ENCODE measurements at regions not wholly inside any gene's neighbourhood (a gene's known extent, or its start where the extent isn't known, plus 50 kb on each side); places are given as distances from the start of the nearest gene placed in this dataset.

DNA sequence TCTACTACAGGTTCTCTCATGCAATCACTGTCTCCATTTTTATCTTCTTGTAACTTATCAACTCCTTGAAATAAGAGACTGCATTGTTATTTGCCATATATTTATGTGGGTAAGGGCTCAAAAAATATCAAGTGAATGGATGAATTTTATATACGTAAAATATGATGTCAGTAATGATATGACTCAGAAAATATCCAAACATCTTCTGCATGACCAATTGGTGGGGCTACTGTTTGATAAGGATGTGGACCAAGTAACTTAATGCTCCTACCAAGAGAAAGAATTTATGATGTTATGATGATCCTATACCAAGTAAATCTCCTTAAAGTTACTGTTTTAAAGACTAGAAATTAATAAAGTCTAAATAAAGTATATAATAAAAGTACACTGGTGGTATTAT, 103.7 kb downstream of the OGFRL1 start:
- WGBS, 3 donors, result 74 to 91% (median 87%) methylated on average over 1 of the region's 1 CpG
- H3K4me1 ChIP-seq (ENCODE audit: control insufficient read depth in 3 of 3, insufficient read depth in 2 of 3, low read depth in 1 of 3, low read length in 2 of 3), result peaks cover 0 to 13% (median 6%) of the 10 kb centered on the region in 3 donors

DNA sequence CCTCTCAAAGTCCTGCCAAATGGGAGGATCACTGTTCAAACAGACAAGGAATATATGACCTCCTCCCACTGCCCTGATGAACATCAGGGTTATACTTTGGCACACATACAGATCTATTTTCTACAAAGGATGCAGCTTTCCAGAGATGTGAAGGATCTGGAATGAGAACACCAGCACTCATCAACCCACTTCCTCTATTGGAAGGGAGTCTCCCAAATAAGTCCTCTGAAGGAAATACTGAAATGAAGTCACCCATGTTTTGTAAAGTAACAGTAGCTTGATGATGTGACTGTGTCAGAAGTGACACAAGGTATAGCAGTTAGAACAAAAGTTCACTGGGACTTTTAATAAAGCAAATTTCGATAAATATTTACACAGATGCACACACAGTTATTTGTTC, 104.9 kb downstream of the OGFRL1 start:
- FAIRE-seq (no peak), DNase-seq (no peak)
- Histone ChIP-seq H3K27ac (ENCODE audit: low read depth in 1 of 3, low read length in 2 of 3) (no peak overlapping the region), H3K4me3 (ENCODE audit: low read depth in 1 of 3, low read length in 3 of 3) (no peak overlapping the region), H3K9me3 (ENCODE audit: control insufficient read depth in 2 of 2, insufficient read depth in 1 of 2, low read depth in 1 of 2, low read length in 1 of 2) (no peaks in the 10 kb centered on the region), H3K27me3 (ENCODE audit: control insufficient read depth in 3 of 3, insufficient read depth in 3 of 3, low read length in 3 of 3) (no peaks in the 10 kb centered on the region), H3K4me1 (ENCODE audit: control insufficient read depth in 3 of 3, insufficient read depth in 2 of 3, low read depth in 1 of 3, low read length in 2 of 3) (peaks cover 0 to 8% (median 6%) of the 10 kb centered on the region in 3 donors), H3K36me3 (ENCODE audit: control insufficient read depth in 3 of 3, insufficient read depth in 2 of 3, low read depth in 1 of 3, low read length in 3 of 3) (no peaks in the 10 kb centered on the region)
- 27 to 61% (median 54%) methylated on average over 1 of the region's 1 CpG for WGBS, 3 donors

More for the DNA sequence above, 103.7 kb downstream of the OGFRL1 start:
- DNase-seq (no peak), FAIRE-seq (no peak)
- Histone ChIP-seq H3K27me3 (ENCODE audit: control insufficient read depth in 3 of 3, insufficient read depth in 3 of 3, low read length in 3 of 3) (no peaks in the 10 kb centered on the region), H3K4me3 (ENCODE audit: low read depth in 1 of 3, low read length in 3 of 3) (no peak overlapping the region), H3K27ac (ENCODE audit: low read depth in 1 of 3, low read length in 2 of 3) (no peak overlapping the region), H3K36me3 (ENCODE audit: control insufficient read depth in 3 of 3, insufficient read depth in 2 of 3, low read depth in 1 of 3, low read length in 3 of 3) (no peaks in the 10 kb centered on the region), H3K9me3 (ENCODE audit: control insufficient read depth in 2 of 2, insufficient read depth in 1 of 2, low read depth in 1 of 2, low read length in 1 of 2) (no peaks in the 10 kb centered on the region)

- H3K27me3 ChIP-seq (ENCODE audit: control insufficient read depth in 3 of 3, insufficient read depth in 3 of 3, low read length in 3 of 3), result no peaks in the 10 kb centered on the region
- no peaks in the 10 kb centered on the region for H3K9me3 ChIP-seq (ENCODE audit: control insufficient read depth in 2 of 2, insufficient read depth in 1 of 2, low read depth in 1 of 2, low read length in 1 of 2)
- H3K4me1 ChIP-seq (ENCODE audit: control insufficient read depth in 3 of 3, insufficient read depth in 2 of 3, low read depth in 1 of 3, low read length in 2 of 3), result peaks cover 0 to 6% (median 6%) of the 10 kb centered on the region in 3 donors
- DNase-seq (no peak), FAIRE-seq (no peak)
- WGBS, 3 donors, result 62 to 86% (median 86%) methylated on average over 1 of the region's 1 CpG
- peak overlapping the region in 2 of 3 donors; percentile 7 to 66 for H3K27ac ChIP-seq (ENCODE audit: low read depth in 1 of 3, low read length in 2 of 3)
- H3K36me3 ChIP-seq (ENCODE audit: control insufficient read depth in 3 of 3, insufficient read depth in 2 of 3, low read depth in 1 of 3, low read length in 3 of 3), result no peaks in the 10 kb centered on the region
- no peak overlapping the region for H3K4me3 ChIP-seq (ENCODE audit: low read depth in 1 of 3, low read length in 3 of 3)
These were observed 105.4 kb downstream of the OGFRL1 start for GRCh38 chr6:71393981-71394432.

GRCh38 chr6:71394926-71395325, 106.3 kb downstream of the OGFRL1 start:
- no peak for FAIRE-seq

DNA sequence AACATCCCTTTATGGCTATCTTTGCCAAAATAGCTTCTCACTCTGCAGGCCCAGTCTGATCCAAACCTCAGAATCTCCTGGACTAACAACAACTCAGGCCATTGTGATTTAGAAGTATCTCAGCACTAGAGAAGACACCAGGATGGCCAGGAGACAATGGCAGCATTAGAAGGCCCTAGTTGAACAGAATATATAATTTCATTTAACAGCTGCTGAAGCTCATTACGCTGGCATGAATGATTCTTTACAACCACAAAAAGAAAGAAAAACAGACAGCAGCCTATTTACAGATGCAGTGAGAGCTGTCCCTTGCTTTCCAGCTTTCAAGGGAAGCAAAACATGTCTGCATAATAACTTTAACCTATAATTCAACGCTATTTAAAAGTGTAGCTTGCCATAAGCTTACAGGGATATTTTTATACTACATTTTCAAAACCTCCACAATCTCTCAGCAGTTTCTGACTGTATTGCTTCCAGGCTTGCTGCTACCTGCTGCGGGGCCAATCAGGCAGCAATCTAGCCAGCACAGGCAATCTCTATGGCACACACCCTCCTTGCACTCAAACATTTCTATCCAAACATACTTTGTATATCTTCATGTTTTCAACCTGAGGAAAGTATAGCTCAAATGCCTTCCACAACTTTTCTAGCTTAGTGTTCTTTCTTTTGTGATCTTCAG, 107.3 kb downstream of the OGFRL1 start:
- H3K36me3 ChIP-seq (ENCODE audit: control insufficient read depth in 3 of 3, insufficient read depth in 2 of 3, low read depth in 1 of 3, low read length in 3 of 3), result no peaks in the 10 kb centered on the region
- H3K27me3 ChIP-seq (ENCODE audit: control insufficient read depth in 3 of 3, insufficient read depth in 3 of 3, low read length in 3 of 3), result no peaks in the 10 kb centered on the region
- H3K9me3 ChIP-seq (ENCODE audit: control insufficient read depth in 2 of 2, insufficient read depth in 1 of 2, low read depth in 1 of 2, low read length in 1 of 2), result no peaks in the 10 kb centered on the region
- FAIRE-seq (no peak), DNase-seq (no peak)
- no peak overlapping the region for H3K4me3 ChIP-seq (ENCODE audit: low read depth in 1 of 3, low read length in 3 of 3)
- H3K27ac ChIP-seq (ENCODE audit: low read depth in 1 of 3, low read length in 2 of 3), result no peak overlapping the region
- WGBS, 3 donors, result 70 to 77% (median 75%) methylated on average over 3 of the region's 3 CpGs
- peaks cover 0 to 6% (median 0%) of the 10 kb centered on the region in 3 donors for H3K4me1 ChIP-seq (ENCODE audit: control insufficient read depth in 3 of 3, insufficient read depth in 2 of 3, low read depth in 1 of 3, low read length in 2 of 3)

More at GRCh38 chr6:71394926-71395325, 106.3 kb downstream of the OGFRL1 start:
- no peaks in the 10 kb centered on the region for H3K36me3 ChIP-seq (ENCODE audit: control insufficient read depth in 3 of 3, insufficient read depth in 2 of 3, low read depth in 1 of 3, low read length in 3 of 3)
- peaks cover 0 to 6% (median 0%) of the 10 kb centered on the region in 3 donors for H3K4me1 ChIP-seq (ENCODE audit: control insufficient read depth in 3 of 3, insufficient read depth in 2 of 3, low read depth in 1 of 3, low read length in 2 of 3)
- H3K27ac ChIP-seq (ENCODE audit: low read depth in 1 of 3, low read length in 2 of 3), result no peak overlapping the region
- no peaks in the 10 kb centered on the region for H3K27me3 ChIP-seq (ENCODE audit: control insufficient read depth in 3 of 3, insufficient read depth in 3 of 3, low read length in 3 of 3)
- 65 to 74% (median 66%) methylated on average over 2 of the region's 2 CpGs for WGBS, 3 donors
- no peak overlapping the region for H3K4me3 ChIP-seq (ENCODE audit: low read depth in 1 of 3, low read length in 3 of 3)
- H3K9me3 ChIP-seq (ENCODE audit: control insufficient read depth in 2 of 2, insufficient read depth in 1 of 2, low read depth in 1 of 2, low read length in 1 of 2), result no peaks in the 10 kb centered on the region
- DNase-seq, result no peak

GRCh38 chr6:71396410-71396801, 107.8 kb downstream of the OGFRL1 start:
- no peaks in the 10 kb centered on the region for H3K9me3 ChIP-seq (ENCODE audit: control insufficient read depth in 2 of 2, insufficient read depth in 1 of 2, low read depth in 1 of 2, low read length in 1 of 2)
- H3K27me3 ChIP-seq (ENCODE audit: control insufficient read depth in 3 of 3, insufficient read depth in 3 of 3, low read length in 3 of 3), result no peaks in the 10 kb centered on the region
- H3K27ac ChIP-seq (ENCODE audit: low read depth in 1 of 3, low read length in 2 of 3), result no peak overlapping the region
- FAIRE-seq, result no peak
- peaks cover 0 to 6% (median 0%) of the 10 kb centered on the region in 3 donors for H3K4me1 ChIP-seq (ENCODE audit: control insufficient read depth in 3 of 3, insufficient read depth in 2 of 3, low read depth in 1 of 3, low read length in 2 of 3)
- 81 to 88% (median 81%) methylated on average over 2 of the region's 2 CpGs for WGBS, 3 donors
- H3K4me3 ChIP-seq (ENCODE audit: low read depth in 1 of 3, low read length in 3 of 3), result no peak overlapping the region
- DNase-seq, result no peak
- H3K36me3 ChIP-seq (ENCODE audit: control insufficient read depth in 3 of 3, insufficient read depth in 2 of 3, low read depth in 1 of 3, low read length in 3 of 3), result peaks cover 0 to under 1% (median 0%) of the 10 kb centered on the region in 3 donors

DNA sequence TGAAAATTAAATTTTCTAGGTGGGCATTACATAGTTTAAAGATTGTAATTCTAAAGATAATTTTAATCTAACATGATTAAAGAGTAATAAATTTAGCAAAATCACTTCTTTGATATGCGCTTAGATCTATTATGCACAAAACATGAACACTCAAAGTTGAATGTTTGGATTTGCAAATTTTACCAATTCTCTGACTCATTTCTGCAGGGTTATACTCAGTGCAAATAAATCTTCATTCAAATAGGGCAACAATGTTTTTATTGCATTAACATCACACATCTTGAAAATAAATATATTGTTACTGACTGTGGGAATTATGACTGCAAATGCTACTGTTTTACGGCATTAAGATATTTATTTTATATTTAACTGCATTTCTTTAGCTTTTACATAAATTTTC, 110.7 kb downstream of the OGFRL1 start:
- no peak for DNase-seq
- Histone ChIP-seq H3K4me3 (ENCODE audit: low read depth in 1 of 3, low read length in 3 of 3) (no peak overlapping the region), H3K9me3 (ENCODE audit: control insufficient read depth in 2 of 2, insufficient read depth in 1 of 2, low read depth in 1 of 2, low read length in 1 of 2) (no peaks in the 10 kb centered on the region), H3K4me1 (ENCODE audit: control insufficient read depth in 3 of 3, insufficient read depth in 2 of 3, low read depth in 1 of 3, low read length in 2 of 3) (peaks cover 0 to 3% (median 0%) of the 10 kb centered on the region in 3 donors), H3K36me3 (ENCODE audit: control insufficient read depth in 3 of 3, insufficient read depth in 2 of 3, low read depth in 1 of 3, low read length in 3 of 3) (peaks cover 0 to 3% (median 0%) of the 10 kb centered on the region in 3 donors), H3K27me3 (ENCODE audit: control insufficient read depth in 3 of 3, insufficient read depth in 3 of 3, low read length in 3 of 3) (no peaks in the 10 kb centered on the region), H3K27ac (ENCODE audit: low read depth in 1 of 3, low read length in 2 of 3) (no peak overlapping the region)
- no peak for FAIRE-seq
- 73 to 96% (median 88%) methylated on average over 2 of the region's 2 CpGs for WGBS, 3 donors

DNA sequence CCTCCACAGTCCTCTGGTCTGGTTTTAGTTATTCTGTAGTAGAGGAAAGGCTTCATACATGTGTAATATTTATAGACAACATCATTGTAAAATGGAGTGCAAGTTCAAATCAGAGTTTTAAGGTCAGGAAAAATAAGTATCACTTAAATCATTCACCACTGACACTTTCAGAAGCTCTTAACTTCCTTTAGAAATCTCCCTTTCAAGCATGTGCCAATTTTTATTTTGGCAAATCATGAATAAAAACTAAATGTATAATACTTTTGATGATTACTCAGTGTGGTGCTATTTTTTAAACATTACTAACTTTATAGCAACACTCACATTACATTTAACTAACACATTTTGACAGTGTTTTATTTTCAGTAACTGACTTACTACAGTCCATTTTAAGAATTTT, 112.2 kb downstream of the OGFRL1 start:
- H3K27ac ChIP-seq (ENCODE audit: low read depth in 1 of 3, low read length in 2 of 3), result no peak overlapping the region
- no peak overlapping the region for H3K4me3 ChIP-seq (ENCODE audit: low read depth in 1 of 3, low read length in 3 of 3)
- no peaks in the 10 kb centered on the region for H3K9me3 ChIP-seq (ENCODE audit: control insufficient read depth in 2 of 2, insufficient read depth in 1 of 2, low read depth in 1 of 2, low read length in 1 of 2)
- no peaks in the 10 kb centered on the region for H3K27me3 ChIP-seq (ENCODE audit: control insufficient read depth in 3 of 3, insufficient read depth in 3 of 3, low read length in 3 of 3)
- DNase-seq, result no peak
- peaks cover 0 to 3% (median 0%) of the 10 kb centered on the region in 3 donors for H3K36me3 ChIP-seq (ENCODE audit: control insufficient read depth in 3 of 3, insufficient read depth in 2 of 3, low read depth in 1 of 3, low read length in 3 of 3)
- no peak for FAIRE-seq
- H3K4me1 ChIP-seq (ENCODE audit: control insufficient read depth in 3 of 3, insufficient read depth in 2 of 3, low read depth in 1 of 3, low read length in 2 of 3), result peaks cover 0 to 2% (median 0%) of the 10 kb centered on the region in 3 donors

DNA sequence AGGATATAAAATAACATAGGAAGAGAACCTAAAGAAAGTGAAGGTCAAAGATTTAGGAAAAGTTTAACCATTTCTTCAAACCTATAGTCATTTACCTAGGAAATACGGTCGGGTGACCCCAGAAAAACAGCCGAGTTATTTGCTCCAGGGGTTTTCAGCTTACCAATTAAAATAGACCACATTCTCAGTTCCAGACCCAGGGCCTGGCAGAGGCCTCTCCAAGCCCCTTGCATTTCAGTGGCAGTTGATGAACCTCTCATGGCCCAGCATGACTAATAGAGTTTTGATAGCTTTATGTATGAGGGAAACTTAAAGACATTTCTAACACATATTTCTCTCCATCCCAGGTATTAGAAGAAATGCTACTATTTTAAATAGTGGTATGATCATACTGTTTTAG, 113.5 kb downstream of the OGFRL1 start:
- no peaks in the 10 kb centered on the region for H3K9me3 ChIP-seq (ENCODE audit: control insufficient read depth in 2 of 2, insufficient read depth in 1 of 2, low read depth in 1 of 2, low read length in 1 of 2)
- H3K4me1 ChIP-seq (ENCODE audit: control insufficient read depth in 3 of 3, insufficient read depth in 2 of 3, low read depth in 1 of 3, low read length in 2 of 3), result no peaks in the 10 kb centered on the region
- H3K27me3 ChIP-seq (ENCODE audit: control insufficient read depth in 3 of 3, insufficient read depth in 3 of 3, low read length in 3 of 3), result no peaks in the 10 kb centered on the region
- FAIRE-seq (no peak), DNase-seq (no peak)
- WGBS, 3 donors, result 80 to 95% (median 90%) methylated on average over 3 of the region's 3 CpGs
- H3K27ac ChIP-seq (ENCODE audit: low read depth in 1 of 3, low read length in 2 of 3), result no peak overlapping the region
- H3K4me3 ChIP-seq (ENCODE audit: low read depth in 1 of 3, low read length in 3 of 3), result no peak overlapping the region
- peaks cover 0 to 3% (median 0%) of the 10 kb centered on the region in 3 donors for H3K36me3 ChIP-seq (ENCODE audit: control insufficient read depth in 3 of 3, insufficient read depth in 2 of 3, low read depth in 1 of 3, low read length in 3 of 3)
